ENCODE measurements at regions not wholly inside any gene's neighbourhood (a gene's known extent, or its start where the extent isn't known, plus 50 kb on each side); places are given as distances from the start of the nearest gene placed in this dataset.

GRCh38 chr4:35342833-35343232 lies 901.5 kb downstream of the ARAP2 start:
- no peak overlapping the region for H3K4ac ChIP-seq (replicated peaks; ENCODE audit: insufficient read length, low read depth, low read length)

More at GRCh38 chr4:35342833-35343232, 901.5 kb downstream of the ARAP2 start:
- H2BK5ac ChIP-seq (ENCODE audit: low read depth, low read length) = no peak overlapping the region
- H4K91ac ChIP-seq (replicated peaks; ENCODE audit: insufficient read length, low read length) = no peak overlapping the region
- no peak overlapping the region for H2BK120ac ChIP-seq (replicated peaks; ENCODE audit: low read depth, low read length)
- DNase-seq (ENCODE audit: low read depth in 1 of 2, low spot score in 2 of 2) (no peak), FAIRE-seq (no peak)
- H3K79me2 ChIP-seq (ENCODE audit: control insufficient read depth in 1 of 2, insufficient read depth in 2 of 2, low read length in 2 of 2) = no peaks in the 10 kb centered on the region
- no peaks in the 10 kb centered on the region for H3K4me1 ChIP-seq (replicated peaks in 1 of 4; ENCODE audit: control insufficient read depth in 3 of 4, insufficient read depth in 4 of 4, low read length in 3 of 4)
- no peak overlapping the region for H3K56ac ChIP-seq (replicated peaks; ENCODE audit: insufficient read length, low read depth, low read length)
- no peak overlapping the region for H2BK15ac ChIP-seq (ENCODE audit: low read length)
- no peaks in the 10 kb centered on the region for H3K79me1 ChIP-seq (ENCODE audit: low read depth, low read length)
- no peak overlapping the region for H4K5ac ChIP-seq (ENCODE audit: insufficient read length, low read depth, low read length)
- no peak overlapping the region for H2AFZ ChIP-seq (ENCODE audit: low read length)
- CTCF ChIA-PET (ENCODE audit: partially characterized antibody) = interaction anchor here (0.6 kb wide), 1 partner anchor 1089 kb away, joined by 3 read pairs; no protein-coding TSS in a partner anchor
- TF ChIP-seq NRF1 (IDR thresholded peaks at IDR 0.05; ENCODE audit: low read depth, low read length) = no peak
- no peak for TF ChIP-seq SIRT6 (IDR thresholded peaks at IDR 0.05; ENCODE audit: low read length)
- no peak for TF ChIP-seq CHD2 (IDR thresholded peaks at IDR 0.05; ENCODE audit: low read length)
- TF ChIP-seq RBBP5 (IDR thresholded peaks at IDR 0.05; ENCODE audit: borderline replicate concordance, low read depth, low read length) = no peak
- no peak for TF ChIP-seq SP1 (IDR thresholded peaks at IDR 0.05; ENCODE audit: low read depth, low read length)
- no peak for TF ChIP-seq HDAC2 (IDR thresholded peaks at IDR 0.05; ENCODE audit: borderline replicate concordance in 1 of 2, low read depth in 2 of 2, low read length in 2 of 2)
- no peak for TF ChIP-seq SAP30 (IDR thresholded peaks at IDR 0.05; ENCODE audit: insufficient read depth, insufficient replicate concordance, low read length)
- no peak for TF ChIP-seq HDAC6 (IDR thresholded peaks at IDR 0.05; ENCODE audit: low read depth, low read length)
- no peak for TF ChIP-seq KDM4A (IDR thresholded peaks at IDR 0.05; ENCODE audit: low read depth, low read length, severe bottlenecking)
- no peak for TF ChIP-seq TBP (IDR thresholded peaks at IDR 0.05; ENCODE audit: low read depth, low read length)
- TF ChIP-seq USF2 (IDR thresholded peaks at IDR 0.05; ENCODE audit: low read length) = no peak
- H3K36me3 ChIP-seq (ENCODE audit: control insufficient read depth in 2 of 4, insufficient read depth in 4 of 4, low read length in 3 of 4) = no peaks in the 10 kb centered on the region
- H2AK5ac ChIP-seq (ENCODE audit: low read depth, low read length) = no peak overlapping the region
- H3K4me3 ChIP-seq (ENCODE audit: extremely low read depth in 1 of 4, insufficient read depth in 2 of 4, low read depth in 3 of 4, low read length in 4 of 4) = no peak overlapping the region
- H2BK12ac ChIP-seq (ENCODE audit: low read depth, low read length) = no peak overlapping the region
- H3K9me3 ChIP-seq (ENCODE audit: insufficient read depth in 2 of 2, low read depth in 1 of 2, low read length in 1 of 2) = no peaks in the 10 kb centered on the region
- H2BK20ac ChIP-seq (ENCODE audit: low read length) = no peak overlapping the region
- no peak overlapping the region for H4K8ac ChIP-seq (ENCODE audit: extremely low read depth, insufficient read depth, low read length)
- no peak overlapping the region for H3K18ac ChIP-seq (ENCODE audit: extremely low read depth, low read length)
- H3K4me2 ChIP-seq (ENCODE audit: insufficient read depth in 1 of 2, low read depth in 2 of 2, low read length in 2 of 2) = no peak overlapping the region
- no peaks in the 10 kb centered on the region for H3K23me2 ChIP-seq (ENCODE audit: low read depth, low read length)
- no peak overlapping the region for H3K23ac ChIP-seq (ENCODE audit: insufficient read length)
- POLR2A ChIA-PET (ENCODE audit: partially characterized antibody) = no interaction called here
- H4K20me1 ChIP-seq (replicated peaks in 1 of 2; ENCODE audit: control insufficient read depth in 1 of 2, insufficient read depth in 2 of 2, low read length in 2 of 2) = no peaks in the 10 kb centered on the region
- no peak overlapping the region for H3K9ac ChIP-seq (replicated peaks in 1 of 4; ENCODE audit: extremely low read depth in 1 of 4, low read depth in 3 of 4, low read length in 3 of 4)
- no peak overlapping the region for H3K14ac ChIP-seq (ENCODE audit: insufficient read length)
- H3K27me3 ChIP-seq (replicated peaks in 1 of 4; ENCODE audit: control insufficient read depth in 3 of 4, extremely low read depth in 1 of 4, insufficient read depth in 3 of 4, low read length in 3 of 4) = no peaks in the 10 kb centered on the region
- H3K27ac ChIP-seq (ENCODE audit: low read depth, low read length) = no peak overlapping the region
- WGBS, 2 experiments (ENCODE audit: extremely low coverage in 1 of 2, insufficient coverage in 1 of 2, insufficient read length in 1 of 2, insufficient replicate concordance in 2 of 2, low coverage in 1 of 2, low lambda C conversion rate in 2 of 2, missing lambda C conversion rate in 1 of 2) = 50% methylated on average over 2 of the region's 2 CpGs; no CpG with 5 or more reads in 1 of the 2 experiments
